HG02571 (cell line): ENCODE measurements at regions not wholly inside any gene's neighbourhood (a gene's known extent, or its start where the extent isn't known, plus 50 kb on each side); places are given as distances from the start of the nearest gene placed in this dataset.
"Not testable (repeated sequence)": the region's sequence is repeated elsewhere in the genome, so short reads cannot be mapped to it uniquely, and the experiment has no call there.

Source experiments
- ATAC-seq: cut with Tn5 transposase; IDR thresholded peaks from one replicate; pipeline ENCODE4 v1.9.1; 2021; ENCODE audit warnings: mild to moderate bottlenecking, moderate library complexity; ENCODE audit not compliant: unreplicated experiment

- ATAC-seq = not testable (repeated sequence)
Observed at GRCh38 chr16:21363550-21364223, 85.6 kb upstream of the CRYM start.

- ATAC-seq = not testable (repeated sequence)
Observed at GRCh38 chr16:21361612-21362227, 83.6 kb upstream of the CRYM start.

- not testable (repeated sequence) for ATAC-seq
Observed at GRCh38 chr16:21361045-21361444, 83.0 kb upstream of the CRYM start.

- ATAC-seq = not testable (repeated sequence)
Observed at GRCh38 chr16:21359513-21359912, 81.4 kb upstream of the CRYM start.

- peak; percentile 30 for ATAC-seq
Observed at GRCh38 chr16:21358261-21358795, 80.2 kb upstream of the CRYM start.

GRCh38 chr16:21356308-21356707, 78.2 kb upstream of the CRYM start:
- not testable (repeated sequence) for ATAC-seq

GRCh38 chr16:21351433-21351832, 73.3 kb upstream of the CRYM start:
- not testable (repeated sequence) for ATAC-seq

GRCh38 chr16:21350851-21351250, 72.8 kb upstream of the CRYM start:
- not testable (repeated sequence) for ATAC-seq

GRCh38 chr16:21349336-21349735, 71.2 kb upstream of the CRYM start:
- ATAC-seq = not testable (repeated sequence)

GRCh38 chr16:21348815-21349214, 70.7 kb upstream of the CRYM start:
- not testable (repeated sequence) for ATAC-seq

- not testable (repeated sequence) for ATAC-seq
Observed at GRCh38 chr16:21347538-21347937, 69.4 kb upstream of the CRYM start.

- ATAC-seq = not testable (repeated sequence)
Observed at GRCh38 chr16:21346756-21347491, 68.8 kb upstream of the CRYM start.

GRCh38 chr16:21344361-21344912, 66.3 kb upstream of the CRYM start:
- not testable (repeated sequence) for ATAC-seq

GRCh38 chr16:21341101-21341500, 63.0 kb upstream of the CRYM start:
- ATAC-seq = no peak

- ATAC-seq = no peak
Observed at GRCh38 chr16:21339941-21340340, 61.9 kb upstream of the CRYM start.

GRCh38 chr16:21339269-21339641, 61.2 kb upstream of the CRYM start:
- no peak for ATAC-seq

- ATAC-seq = no peak
Observed at GRCh38 chr16:21338537-21339268, 60.6 kb upstream of the CRYM start.

- no peak for ATAC-seq
Observed at GRCh38 chr16:21336231-21336630, 58.1 kb upstream of the CRYM start.

- not testable (repeated sequence) for ATAC-seq
Observed at GRCh38 chr16:21334188-21335146, 56.4 kb upstream of the CRYM start.
